ENCODE measurements at regions not wholly inside any gene's neighbourhood (a gene's known extent, or its start where the extent isn't known, plus 50 kb on each side); places are given as distances from the start of the nearest gene placed in this dataset.

DNA sequence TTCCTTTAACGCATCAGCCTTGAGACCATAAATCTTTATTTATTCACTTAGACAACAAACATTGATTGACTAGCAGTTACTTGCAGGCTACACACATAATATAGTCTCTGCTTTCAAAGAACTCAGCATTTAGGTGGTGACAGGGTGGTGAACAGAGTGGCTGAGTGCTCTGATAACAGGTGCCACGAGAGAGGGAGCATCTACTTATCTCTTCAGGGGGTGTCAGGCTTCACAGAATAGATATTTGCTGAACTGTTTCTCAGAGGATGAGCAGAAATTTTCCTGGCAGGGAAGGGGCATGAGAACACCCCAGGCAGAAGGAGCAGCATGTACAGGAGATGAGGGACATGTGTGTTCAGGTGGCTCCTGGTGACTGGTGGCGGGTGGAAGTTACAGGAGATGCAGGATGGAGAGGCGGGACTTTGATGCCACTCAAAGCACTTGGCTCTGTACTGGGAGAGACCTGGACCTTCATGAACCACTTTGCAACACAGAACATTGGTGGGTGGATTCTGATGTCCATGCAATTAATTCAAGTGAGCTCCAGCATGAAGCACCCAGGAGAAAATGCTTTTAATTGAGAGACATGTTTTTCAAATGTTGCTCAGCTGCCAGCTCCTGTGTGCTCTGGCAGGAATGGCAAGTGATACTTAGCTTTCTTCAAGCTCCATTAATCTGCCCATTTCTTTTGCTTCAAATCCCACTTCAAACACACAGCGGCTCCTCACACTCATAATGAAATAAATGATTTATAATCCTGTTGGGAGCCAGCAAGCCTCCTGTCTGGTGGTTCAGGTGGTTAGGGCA is 248.9 kb downstream of the MYCN start:
- H3K9ac ChIP-seq (ENCODE audit: low read length) = no peak overlapping the region

DNA sequence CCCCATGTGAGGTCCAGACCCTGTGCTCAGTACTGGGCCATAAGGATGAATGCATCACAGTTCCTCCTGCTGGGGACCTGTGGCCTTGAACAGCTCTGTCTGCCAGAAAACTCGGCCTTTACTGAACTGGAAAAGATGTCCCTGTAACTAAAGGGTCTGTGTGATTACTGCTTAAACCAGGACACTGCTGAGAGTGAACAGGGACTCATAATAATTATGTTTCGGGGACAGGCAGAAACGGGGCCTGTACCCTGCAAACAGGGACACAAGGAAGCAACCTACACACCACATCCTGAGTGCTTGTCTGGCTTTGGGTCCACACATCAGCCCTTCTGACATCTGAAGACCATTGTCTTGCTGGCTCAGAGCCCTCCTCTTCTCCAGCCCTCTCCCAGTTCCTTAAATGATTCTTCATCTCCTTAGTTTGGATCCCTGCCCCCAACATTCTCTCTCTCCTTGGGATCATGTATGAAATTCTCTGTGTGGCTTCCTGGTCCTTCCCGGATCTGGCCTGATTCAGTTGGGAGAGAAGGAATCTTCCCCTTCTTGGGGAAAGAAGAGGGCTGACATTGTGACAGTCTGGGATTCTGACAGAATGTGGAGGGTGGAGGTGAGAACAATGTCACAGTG is 248.0 kb downstream of the MYCN start:
- Histone ChIP-seq H3K36me3 (ENCODE audit: insufficient read depth, low read length) (no peaks in the 10 kb centered on the region), H2AFZ (ENCODE audit: low read depth, low read length) (no peak overlapping the region), H4K20me1 (ENCODE audit: insufficient read depth) (no peaks in the 10 kb centered on the region), H3K4me2 (ENCODE audit: low read length) (peak overlapping the region; percentile 13), H3K4me3 (ENCODE audit: low read length) (no peak overlapping the region), H3K79me2 (replicated peaks; ENCODE audit: insufficient read depth, low read length) (no peaks in the 10 kb centered on the region), H3F3A (ENCODE audit: insufficient read depth, low read length, poor library complexity, severe bottlenecking) (no peaks in the 10 kb centered on the region), H3K9ac (ENCODE audit: low read length) (no peak overlapping the region), H3K27me3 (ENCODE audit: insufficient read depth, low read depth, low read length) (no peaks in the 10 kb centered on the region), H3K27ac (ENCODE audit: low read length) (peak overlapping the region; percentile 40), H3K9me3 (ENCODE audit: low read length) (no peaks in the 10 kb centered on the region), H3K9me2 (ENCODE audit: insufficient read depth, low read length) (no peaks in the 10 kb centered on the region)
- TF ChIP-seq SMC3 (conservative IDR thresholded peaks at IDR 0.05; ENCODE audit: poor library complexity) (no peak), MXI1 (conservative IDR thresholded peaks at IDR 0.05; ENCODE audit: poor library complexity, severe bottlenecking) (no peak), EP300 (conservative IDR thresholded peaks at IDR 0.05; ENCODE audit: poor library complexity, severe bottlenecking) (no peak), TAF1 (IDR thresholded peaks at IDR 0.05; ENCODE audit: low read depth) (no peak)
- TF ChIP-seq, protein P1, sequence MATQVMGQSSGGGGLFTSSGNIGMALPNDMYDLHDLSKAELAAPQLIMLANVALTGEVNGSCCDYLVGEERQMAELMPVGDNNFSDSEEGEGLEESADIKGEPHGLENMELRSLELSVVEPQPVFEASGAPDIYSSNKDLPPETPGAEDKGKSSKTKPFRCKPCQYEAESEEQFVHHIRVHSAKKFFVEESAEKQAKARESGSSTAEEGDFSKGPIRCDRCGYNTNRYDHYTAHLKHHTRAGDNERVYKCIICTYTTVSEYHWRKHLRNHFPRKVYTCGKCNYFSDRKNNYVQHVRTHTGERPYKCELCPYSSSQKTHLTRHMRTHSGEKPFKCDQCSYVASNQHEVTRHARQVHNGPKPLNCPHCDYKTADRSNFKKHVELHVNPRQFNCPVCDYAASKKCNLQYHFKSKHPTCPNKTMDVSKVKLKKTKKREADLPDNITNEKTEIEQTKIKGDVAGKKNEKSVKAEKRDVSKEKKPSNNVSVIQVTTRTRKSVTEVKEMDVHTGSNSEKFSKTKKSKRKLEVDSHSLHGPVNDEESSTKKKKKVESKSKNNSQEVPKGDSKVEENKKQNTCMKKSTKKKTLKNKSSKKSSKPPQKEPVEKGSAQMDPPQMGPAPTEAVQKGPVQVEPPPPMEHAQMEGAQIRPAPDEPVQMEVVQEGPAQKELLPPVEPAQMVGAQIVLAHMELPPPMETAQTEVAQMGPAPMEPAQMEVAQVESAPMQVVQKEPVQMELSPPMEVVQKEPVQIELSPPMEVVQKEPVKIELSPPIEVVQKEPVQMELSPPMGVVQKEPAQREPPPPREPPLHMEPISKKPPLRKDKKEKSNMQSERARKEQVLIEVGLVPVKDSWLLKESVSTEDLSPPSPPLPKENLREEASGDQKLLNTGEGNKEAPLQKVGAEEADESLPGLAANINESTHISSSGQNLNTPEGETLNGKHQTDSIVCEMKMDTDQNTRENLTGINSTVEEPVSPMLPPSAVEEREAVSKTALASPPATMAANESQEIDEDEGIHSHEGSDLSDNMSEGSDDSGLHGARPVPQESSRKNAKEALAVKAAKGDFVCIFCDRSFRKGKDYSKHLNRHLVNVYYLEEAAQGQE (IDR thresholded peaks at IDR 0.05; ENCODE audit: borderline replicate concordance) = peak; percentile 67

More for the DNA sequence above, 248.9 kb downstream of the MYCN start:
- no peak overlapping the region for H2AFZ ChIP-seq (ENCODE audit: low read depth, low read length)
- H3K27me3 ChIP-seq (ENCODE audit: insufficient read depth, low read depth, low read length) = no peaks in the 10 kb centered on the region
- TF ChIP-seq RAD21 (conservative IDR thresholded peaks at IDR 0.05) = peak; percentile 6
- TF ChIP-seq TAF1 (IDR thresholded peaks at IDR 0.05; ENCODE audit: low read depth) = no peak
- TF ChIP-seq, protein P1 (IDR thresholded peaks at IDR 0.05; ENCODE audit: borderline replicate concordance) = peak; percentile 44
- TF ChIP-seq POLR2AphosphoS5 (IDR thresholded peaks at IDR 0.05) = peak; percentile 71
- peak; percentile 47 for TF ChIP-seq SMC3 (conservative IDR thresholded peaks at IDR 0.05; ENCODE audit: poor library complexity)
- no peak for TF ChIP-seq EZH2 (IDR thresholded peaks at IDR 0.05; ENCODE audit: borderline replicate concordance, insufficient read depth, low read length, poor library complexity, severe bottlenecking)
- peak; percentile 16 for TF ChIP-seq MXI1 (conservative IDR thresholded peaks at IDR 0.05; ENCODE audit: poor library complexity, severe bottlenecking)
- TF ChIP-seq EP300 (conservative IDR thresholded peaks at IDR 0.05; ENCODE audit: poor library complexity, severe bottlenecking) = peak; percentile 73
- TF ChIP-seq, protein P2, sequence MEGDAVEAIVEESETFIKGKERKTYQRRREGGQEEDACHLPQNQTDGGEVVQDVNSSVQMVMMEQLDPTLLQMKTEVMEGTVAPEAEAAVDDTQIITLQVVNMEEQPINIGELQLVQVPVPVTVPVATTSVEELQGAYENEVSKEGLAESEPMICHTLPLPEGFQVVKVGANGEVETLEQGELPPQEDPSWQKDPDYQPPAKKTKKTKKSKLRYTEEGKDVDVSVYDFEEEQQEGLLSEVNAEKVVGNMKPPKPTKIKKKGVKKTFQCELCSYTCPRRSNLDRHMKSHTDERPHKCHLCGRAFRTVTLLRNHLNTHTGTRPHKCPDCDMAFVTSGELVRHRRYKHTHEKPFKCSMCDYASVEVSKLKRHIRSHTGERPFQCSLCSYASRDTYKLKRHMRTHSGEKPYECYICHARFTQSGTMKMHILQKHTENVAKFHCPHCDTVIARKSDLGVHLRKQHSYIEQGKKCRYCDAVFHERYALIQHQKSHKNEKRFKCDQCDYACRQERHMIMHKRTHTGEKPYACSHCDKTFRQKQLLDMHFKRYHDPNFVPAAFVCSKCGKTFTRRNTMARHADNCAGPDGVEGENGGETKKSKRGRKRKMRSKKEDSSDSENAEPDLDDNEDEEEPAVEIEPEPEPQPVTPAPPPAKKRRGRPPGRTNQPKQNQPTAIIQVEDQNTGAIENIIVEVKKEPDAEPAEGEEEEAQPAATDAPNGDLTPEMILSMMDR (IDR thresholded peaks at IDR 0.05; ENCODE audit: poor library complexity, severe bottlenecking) = no peak
- no peaks in the 10 kb centered on the region for H3K36me3 ChIP-seq (ENCODE audit: insufficient read depth, low read length)
- H3F3A ChIP-seq (ENCODE audit: insufficient read depth, low read length, poor library complexity, severe bottlenecking) = no peaks in the 10 kb centered on the region
- no peaks in the 10 kb centered on the region for H4K20me1 ChIP-seq (ENCODE audit: insufficient read depth)
- H3K4me2 ChIP-seq (ENCODE audit: low read length) = no peak overlapping the region
- peak overlapping the region; percentile 24 for H3K27ac ChIP-seq (ENCODE audit: low read length)
- H3K9me3 ChIP-seq (ENCODE audit: low read length) = no peaks in the 10 kb centered on the region
- no peak overlapping the region for H3K4me3 ChIP-seq (ENCODE audit: low read length)
- no peaks in the 10 kb centered on the region for H3K9me2 ChIP-seq (ENCODE audit: insufficient read depth, low read length)
- H3K79me2 ChIP-seq (replicated peaks; ENCODE audit: insufficient read depth, low read length) = no peaks in the 10 kb centered on the region
